ENCODE measurements at regions not wholly inside any gene's neighbourhood (a gene's known extent, or its start where the extent isn't known, plus 50 kb on each side); places are given as distances from the start of the nearest gene placed in this dataset.

- peak; percentile 77 for DNase-seq
These were observed 252.4 kb downstream of the HDGFL1 start for GRCh38 chr6:22821664-22822320.

DNA sequence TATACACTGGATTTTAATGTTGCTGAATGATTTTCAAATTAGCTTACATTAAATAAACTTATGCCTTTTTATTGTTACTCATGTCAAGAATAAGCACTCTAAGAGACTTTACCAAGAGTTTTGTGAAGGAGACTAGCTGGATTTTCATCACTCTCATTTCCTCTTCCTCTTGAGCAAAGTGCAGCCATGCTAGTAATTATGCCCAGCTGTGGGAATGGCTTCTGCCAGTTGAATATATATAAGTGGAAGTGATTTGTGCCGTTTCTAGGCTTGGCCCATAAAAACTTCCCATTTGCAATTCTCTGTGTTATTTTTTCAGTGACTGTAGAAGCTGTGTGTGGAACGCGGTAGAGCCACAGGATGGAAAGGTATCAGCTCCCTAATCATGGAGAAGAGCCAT is 255.8 kb downstream of the HDGFL1 start:
- DNase-seq, result no peak

DNA sequence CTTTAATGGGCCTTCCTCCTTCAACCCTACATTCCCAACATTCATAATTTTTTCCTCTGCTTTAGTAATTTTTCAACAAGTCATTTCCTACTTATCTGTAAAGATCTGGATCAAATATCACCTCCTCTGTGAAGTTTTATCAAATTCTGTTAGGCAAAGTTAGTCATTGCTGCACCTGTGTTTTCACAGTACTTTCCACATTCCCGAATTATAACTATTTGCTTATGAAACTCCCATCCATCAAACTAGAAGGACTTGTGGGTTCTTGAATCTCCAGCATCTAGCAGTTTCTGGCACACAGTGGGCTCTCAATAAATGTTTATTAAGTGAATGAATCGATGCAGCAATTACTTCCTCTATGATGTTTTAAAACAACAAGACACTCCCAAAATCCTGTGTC is 257.6 kb downstream of the HDGFL1 start:
- DNase-seq, result no peak

DNA sequence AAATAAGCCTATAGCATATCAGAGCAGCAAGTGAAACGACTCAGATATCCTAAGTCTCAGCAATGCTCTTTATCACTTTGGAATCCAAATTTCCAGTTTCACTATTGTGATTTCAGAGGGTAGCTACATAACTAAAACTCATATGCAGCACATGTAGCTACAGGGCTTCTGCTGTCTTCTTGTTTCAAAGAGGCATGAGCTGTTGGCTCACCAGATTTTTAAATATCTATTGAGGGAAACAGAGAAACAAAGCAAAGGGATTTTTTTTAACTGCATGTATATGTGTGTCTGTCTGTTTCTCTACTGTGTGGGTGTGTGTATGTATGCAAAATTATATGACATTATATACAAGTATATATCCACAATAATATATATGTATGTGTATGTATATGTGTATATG is 258.4 kb downstream of the HDGFL1 start:
- DNase-seq, result no peak

GRCh38 chr6:22828179-22829062 is 259.1 kb downstream of the HDGFL1 start:
- peak; percentile 84 for DNase-seq

DNA sequence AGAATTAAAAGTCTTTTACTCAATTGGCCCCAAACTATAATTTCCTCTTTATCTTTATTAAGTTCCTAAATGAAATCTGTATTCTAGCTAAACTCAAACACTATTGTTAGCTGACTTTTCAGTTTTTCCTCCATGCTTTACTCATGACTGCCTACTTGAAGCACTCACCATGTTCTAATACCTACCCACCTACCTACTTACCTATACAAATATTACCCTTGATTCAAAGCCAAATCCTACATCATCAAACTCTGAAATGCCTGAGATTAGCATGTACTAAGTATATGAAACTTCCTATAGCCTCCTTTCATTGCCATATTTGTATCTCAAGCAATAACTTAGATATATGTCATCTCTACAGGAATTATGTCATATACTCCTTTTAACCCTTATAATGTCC is 259.7 kb downstream of the HDGFL1 start:
- no peak for DNase-seq

- no peak for DNase-seq
These were observed 261.1 kb downstream of the HDGFL1 start for GRCh38 chr6:22830463-22830862.

DNA sequence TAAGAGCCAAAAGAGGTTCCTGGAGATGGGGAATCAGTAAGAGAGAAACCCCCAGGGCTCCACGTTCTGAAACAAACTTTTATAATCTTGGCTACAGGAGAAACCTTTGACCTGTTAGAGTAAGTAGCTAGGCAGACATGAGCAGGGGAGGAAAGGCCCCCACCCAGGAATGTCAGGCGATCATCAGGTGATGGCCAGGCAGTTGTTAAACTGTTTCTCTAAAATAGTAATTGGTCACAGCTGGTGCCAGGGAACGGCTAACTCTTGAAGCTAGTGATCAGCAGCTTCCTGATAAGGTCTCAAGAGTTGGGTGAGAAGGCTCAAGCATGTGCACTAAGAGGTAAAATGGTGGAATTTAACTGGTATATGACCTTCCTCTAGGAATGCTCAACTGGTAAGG is 263.8 kb downstream of the HDGFL1 start:
- DNase-seq, result no peak

DNA sequence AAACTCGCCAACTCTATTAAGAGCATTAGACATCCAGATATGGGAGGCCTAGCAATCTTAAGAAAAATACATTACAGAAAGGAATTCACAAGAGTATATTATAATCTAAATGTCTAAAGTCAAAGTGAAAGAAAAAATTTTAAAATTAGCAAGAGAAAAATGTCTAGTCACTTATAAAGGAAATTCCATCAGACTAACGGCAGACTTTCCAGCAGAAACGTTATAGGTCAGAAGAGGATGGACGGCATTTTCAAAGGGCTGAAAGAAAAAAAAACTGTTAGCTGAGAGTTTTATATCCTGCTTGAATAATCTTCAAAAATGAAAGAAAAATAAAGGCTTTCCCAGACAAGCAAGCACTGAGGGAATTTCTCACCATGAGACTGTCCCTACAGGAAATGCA is 269.0 kb downstream of the HDGFL1 start:
- no peak for DNase-seq

DNA sequence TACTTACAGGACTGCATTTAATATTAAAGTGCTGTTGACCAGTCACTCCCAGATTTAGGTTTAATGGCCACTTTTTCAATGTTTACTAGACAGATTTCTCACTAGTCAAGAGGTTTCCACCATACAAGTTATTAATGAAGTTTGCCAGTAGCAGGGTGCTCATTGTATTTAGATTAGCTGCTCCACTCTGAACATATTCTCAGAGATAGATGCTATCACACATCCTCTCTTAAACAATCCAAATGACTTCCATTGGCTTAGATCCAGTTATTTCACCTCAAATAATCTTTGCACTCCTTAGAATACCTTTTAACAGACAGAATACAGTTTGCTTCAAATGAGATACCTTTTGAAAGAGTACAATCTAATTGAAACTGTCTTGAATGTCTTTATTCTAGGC is 276.1 kb downstream of the HDGFL1 start:
- no peak for DNase-seq

GRCh38 chr6:22848121-22848520 is 278.8 kb downstream of the HDGFL1 start:
- DNase-seq, result no peak

GRCh38 chr6:22849921-22850320 is 280.6 kb downstream of the HDGFL1 start:
- DNase-seq, result no peak

- no peak for DNase-seq
These were observed 282.7 kb downstream of the HDGFL1 start for GRCh38 chr6:22852101-22852500.

DNA sequence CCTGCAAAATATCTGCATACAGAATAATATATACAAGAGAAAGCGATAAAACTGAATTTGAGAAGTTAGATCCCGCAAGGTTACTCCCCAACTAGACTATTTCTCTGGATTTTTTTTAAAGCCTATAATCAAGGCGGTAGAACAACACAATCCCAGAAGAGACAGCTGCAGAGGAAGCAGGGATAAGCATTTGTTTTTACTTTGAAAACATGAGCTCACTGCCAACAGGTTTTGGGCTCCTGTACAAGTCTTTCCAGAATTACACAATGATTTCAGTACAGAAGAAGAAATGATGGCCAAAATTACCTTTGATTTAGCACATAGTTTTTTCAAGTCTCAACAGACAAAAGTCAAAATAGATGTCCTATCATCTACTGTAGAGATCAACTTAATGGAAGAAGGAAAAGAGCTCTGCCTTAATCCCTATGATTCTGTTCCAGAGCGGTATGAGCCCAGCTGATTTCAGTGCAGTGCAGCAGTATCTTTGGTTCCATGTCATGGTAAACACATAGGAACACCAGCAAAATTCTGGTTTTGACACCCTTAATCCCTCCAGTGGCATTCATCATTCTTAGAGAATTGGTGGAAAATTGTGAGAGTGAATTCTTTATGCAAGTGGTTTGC is 304.3 kb downstream of the HDGFL1 start:
- DNase-seq, result no peak

DNA sequence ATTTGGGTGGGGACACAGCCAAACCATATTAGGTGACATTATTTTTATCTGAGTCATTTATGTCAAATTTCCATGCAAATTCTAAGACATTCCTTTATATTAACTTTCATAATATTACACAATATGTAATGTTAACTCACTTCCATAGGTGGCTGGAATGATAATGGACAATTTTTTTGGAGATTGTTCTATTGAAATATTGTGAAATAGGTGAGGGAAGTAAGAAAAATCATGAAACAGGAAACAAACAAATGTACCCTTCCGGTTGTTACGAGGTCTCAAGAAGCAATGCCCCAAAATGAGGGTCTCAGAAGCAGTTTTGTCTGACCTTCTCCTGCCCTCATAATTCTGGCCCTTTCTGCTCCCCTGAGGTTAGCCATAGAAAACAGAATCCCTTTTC is 306.5 kb downstream of the HDGFL1 start:
- no peak for DNase-seq

DNA sequence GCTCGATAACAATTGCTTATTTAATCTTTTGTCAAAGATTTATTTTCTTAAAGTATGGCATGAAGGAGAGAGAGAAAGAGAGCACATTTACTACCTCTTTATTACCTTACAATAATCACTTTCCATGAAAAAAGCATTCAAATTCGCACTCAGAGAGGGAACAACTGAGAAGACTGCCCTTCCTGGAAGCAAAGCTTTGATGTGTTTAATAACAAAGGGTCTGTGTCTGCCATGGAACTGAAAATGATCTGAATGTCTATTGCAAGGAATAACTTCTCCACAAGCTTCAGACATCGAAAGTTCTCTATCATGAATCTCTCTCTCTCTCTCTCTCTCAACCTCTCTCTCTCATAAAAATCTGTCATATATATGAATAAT is 308.9 kb downstream of the HDGFL1 start:
- no peak for DNase-seq

- DNase-seq, result no peak
These were observed 309.3 kb downstream of the HDGFL1 start for GRCh38 chr6:22878706-22879105.

DNA sequence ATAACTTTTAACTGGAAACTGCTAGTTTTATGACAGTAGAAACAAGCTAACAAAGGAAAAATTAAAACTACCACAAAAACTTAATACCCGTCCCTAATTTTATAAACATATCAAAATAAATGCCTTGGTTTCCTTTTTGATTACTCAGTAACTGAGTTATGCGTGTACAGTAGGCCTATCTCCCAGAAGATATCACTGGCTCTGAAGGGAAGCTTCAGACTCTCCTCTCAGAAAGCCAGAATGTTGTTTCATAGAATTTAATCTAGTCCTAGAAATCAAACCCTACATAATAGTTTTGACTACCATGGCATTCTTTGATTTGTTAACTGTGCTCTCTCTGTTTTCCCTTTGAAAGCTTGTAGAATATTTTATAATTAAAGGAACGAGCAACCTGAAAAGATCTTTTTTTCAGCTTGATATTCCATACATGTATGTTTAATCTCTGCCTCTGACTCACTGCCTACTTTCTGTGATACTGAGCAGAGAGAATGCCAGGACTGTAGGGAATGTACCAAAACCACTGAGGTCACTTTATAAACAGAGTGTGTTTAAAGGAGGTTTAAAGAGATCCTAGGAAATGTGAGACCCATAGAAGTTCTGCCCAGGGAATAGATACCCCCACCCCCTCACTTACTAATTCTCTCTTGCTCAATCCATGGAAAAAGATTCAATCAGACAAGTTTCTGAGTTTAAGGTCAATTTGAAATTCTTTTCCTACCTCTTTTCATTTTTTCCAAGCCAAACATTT is 311.5 kb downstream of the HDGFL1 start:
- peak; percentile 57 for DNase-seq

DNA sequence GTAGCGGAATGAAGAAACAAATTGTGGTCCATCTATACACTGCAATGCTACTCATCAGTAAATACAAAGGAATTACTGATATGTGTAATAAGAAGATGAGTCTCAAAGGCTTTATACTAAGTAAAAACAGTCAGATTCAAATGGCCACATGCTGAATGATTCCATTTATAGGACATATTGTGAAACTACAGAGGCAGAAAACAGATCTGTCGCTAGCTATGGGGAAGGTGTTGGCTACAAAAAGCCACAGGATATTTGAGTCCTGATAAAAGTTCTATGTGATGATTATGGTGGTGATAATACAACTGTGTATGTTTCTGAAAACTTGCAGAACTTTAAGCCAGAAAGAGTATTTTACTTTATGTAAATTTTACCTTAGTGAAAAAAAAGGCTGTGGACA is 313.2 kb downstream of the HDGFL1 start:
- no peak for DNase-seq

DNA sequence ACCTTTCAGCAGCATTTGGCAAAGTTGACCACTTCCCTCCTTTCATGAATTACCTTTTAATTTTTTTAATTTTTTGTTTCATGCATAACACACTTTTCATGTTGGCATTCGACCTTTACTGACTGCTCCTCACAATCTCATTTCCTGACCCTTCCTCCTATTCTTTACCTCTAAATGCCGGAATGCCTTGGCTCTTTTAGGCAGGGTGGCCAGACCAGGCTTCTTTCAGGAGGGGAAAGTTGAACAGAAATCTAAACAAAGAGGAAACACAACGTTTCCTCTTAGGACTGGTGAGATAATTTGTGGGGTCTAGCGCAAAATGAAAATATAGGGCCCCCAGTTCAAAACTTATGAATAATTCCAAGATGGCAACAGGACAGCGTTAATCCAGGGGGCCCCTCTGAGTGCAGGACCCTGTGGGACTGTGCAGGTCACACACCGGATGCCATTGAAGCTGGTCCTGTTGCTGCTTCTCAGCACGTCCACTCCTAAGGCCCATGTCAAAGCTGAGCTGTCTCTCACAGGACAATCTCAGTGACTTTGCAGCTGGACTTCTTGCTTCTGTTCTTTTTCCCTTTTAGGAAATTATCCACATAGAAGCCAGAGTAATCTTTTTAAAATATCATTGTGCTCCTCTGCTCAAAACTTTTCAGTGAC is 313.8 kb downstream of the HDGFL1 start:
- DNase-seq, result no peak

- DNase-seq, result no peak
These were observed 315.1 kb downstream of the HDGFL1 start for GRCh38 chr6:22884456-22884855.

GRCh38 chr6:22886650-22887581 is 317.6 kb downstream of the HDGFL1 start:
- DNase-seq, result no peak

Data from eye (tissue), 1 donor.